ENCODE measurements at regions not wholly inside any gene's neighbourhood (a gene's known extent, or its start where the extent isn't known, plus 50 kb on each side); places are given as distances from the start of the nearest gene placed in this dataset.
A peak's percentile ranks its signal among the peaks of the same experiment; 100 is the strongest.

DNA sequence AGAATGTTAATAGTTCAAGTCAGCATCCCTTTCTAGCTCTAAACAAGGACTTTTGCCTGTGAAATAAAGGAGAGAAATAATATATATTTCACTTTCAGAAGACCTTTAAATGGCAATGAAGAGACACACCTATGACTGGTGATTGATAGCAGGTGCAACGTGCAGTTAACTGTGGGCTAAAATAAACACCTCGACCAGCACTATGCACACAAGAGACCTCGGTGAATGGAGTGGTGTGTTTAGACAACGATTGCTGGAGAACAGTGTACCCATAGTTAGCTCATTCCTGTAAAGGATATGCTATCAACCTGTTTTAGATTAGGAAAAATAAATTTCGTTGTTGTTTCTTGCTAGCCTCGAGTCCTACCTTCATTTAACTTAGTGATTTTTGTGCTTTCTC lies 143.4 kb downstream of the NR4A2 start:
- Histone ChIP-seq H3K27ac (ENCODE audit: low read depth, low read length) (no peak overlapping the region), H2BK5ac (ENCODE audit: low read depth, low read length, poor library complexity) (no peak overlapping the region), H2AFZ (ENCODE audit: insufficient read depth, low read length, poor library complexity) (no peak overlapping the region), H3K79me2 (ENCODE audit: control insufficient read depth, insufficient read depth, low read length, poor library complexity) (no peaks in the 10 kb centered on the region), H3K9me3 (ENCODE audit: insufficient read depth, low read depth, low read length) (no peaks in the 10 kb centered on the region), H3K23ac (ENCODE audit: low read length) (no peak overlapping the region), H3K4ac (ENCODE audit: low read depth, low read length) (no peak overlapping the region), H3K9ac (ENCODE audit: low read length) (no peak overlapping the region), H3K4me3 (ENCODE audit: low read depth, low read length) (no peak overlapping the region), H4K12ac (ENCODE audit: low read depth, low read length) (no peak overlapping the region), H4K91ac (ENCODE audit: low read depth, low read length) (no peak overlapping the region), H2BK12ac (ENCODE audit: low read length) (no peak overlapping the region), H3K27me3 (ENCODE audit: insufficient read depth, low read length) (no peaks in the 10 kb centered on the region), H3K18ac (ENCODE audit: low read length) (no peak overlapping the region), H3K4me2 (ENCODE audit: low read length) (no peak overlapping the region), H3K36me3 (ENCODE audit: control insufficient read depth in 1 of 2, insufficient read depth in 2 of 2, low read length in 2 of 2) (no peaks in the 10 kb centered on the region), H4K8ac (ENCODE audit: low read depth, low read length) (no peak overlapping the region), H3K79me1 (ENCODE audit: low read length) (no peaks in the 10 kb centered on the region), H3K4me1 (ENCODE audit: control insufficient read depth in 1 of 2, insufficient read depth in 2 of 2, low read length in 2 of 2) (no peaks in the 10 kb centered on the region), H2AK5ac (ENCODE audit: low read length) (no peak overlapping the region), H2BK120ac (ENCODE audit: insufficient read depth, low read length, poor library complexity) (no peak overlapping the region), H3K14ac (ENCODE audit: low read length) (no peak overlapping the region)
- DNase-seq, result no peak
- WGBS (ENCODE audit: extremely low coverage, insufficient coverage, insufficient read length), result no CpG with 5 or more reads among the region's 6 CpGs

DNA sequence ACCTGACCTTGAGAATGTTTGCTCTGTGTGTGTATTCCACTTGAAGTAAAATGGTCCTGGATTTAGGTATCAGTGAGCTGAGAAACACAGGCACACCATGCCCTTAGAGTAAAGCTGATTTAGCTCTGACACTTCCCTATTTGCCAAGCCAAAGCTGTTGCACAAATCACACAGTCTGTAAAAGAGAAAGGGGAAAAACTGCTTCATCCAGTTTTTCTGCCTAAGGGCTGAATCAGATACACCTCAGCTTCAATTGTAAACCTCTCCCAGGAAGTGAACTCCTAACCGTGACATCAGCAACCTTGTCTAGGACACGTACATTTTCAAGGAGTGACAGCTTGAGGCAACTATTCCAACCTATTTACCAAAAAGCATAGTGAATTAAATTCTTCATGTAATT lies 150.4 kb downstream of the NR4A2 start:
- Histone ChIP-seq H2AFZ (ENCODE audit: insufficient read depth, low read length, poor library complexity) (no peak overlapping the region), H2BK5ac (ENCODE audit: low read depth, low read length, poor library complexity) (no peak overlapping the region), H3K27ac (ENCODE audit: low read depth, low read length) (peak overlapping the region; percentile 66), H3K36me3 (ENCODE audit: control insufficient read depth in 1 of 2, insufficient read depth in 2 of 2, low read length in 2 of 2) (no peaks in the 10 kb centered on the region), H3K4me2 (ENCODE audit: low read length) (peak overlapping the region; percentile 33), H3K27me3 (ENCODE audit: insufficient read depth, low read length) (no peaks in the 10 kb centered on the region), H3K4me3 (ENCODE audit: low read depth, low read length) (no peak overlapping the region), H4K12ac (ENCODE audit: low read depth, low read length) (no peak overlapping the region), H3K14ac (ENCODE audit: low read length) (no peak overlapping the region), H4K8ac (ENCODE audit: low read depth, low read length) (no peak overlapping the region), H3K9ac (ENCODE audit: low read length) (no peak overlapping the region), H2BK120ac (ENCODE audit: insufficient read depth, low read length, poor library complexity) (no peak overlapping the region), H4K91ac (ENCODE audit: low read depth, low read length) (no peak overlapping the region), H2BK12ac (ENCODE audit: low read length) (no peak overlapping the region), H3K79me1 (ENCODE audit: low read length) (peaks cover 2% of the 10 kb centered on the region), H3K4me1 (ENCODE audit: control insufficient read depth in 1 of 2, insufficient read depth in 2 of 2, low read length in 2 of 2) (peaks cover 0 to 2% of the 10 kb centered on the region in 2 experiments), H3K4ac (ENCODE audit: low read depth, low read length) (no peak overlapping the region), H2AK5ac (ENCODE audit: low read length) (no peak overlapping the region), H3K9me3 (ENCODE audit: insufficient read depth, low read depth, low read length) (no peaks in the 10 kb centered on the region), H3K18ac (ENCODE audit: low read length) (no peak overlapping the region), H3K23ac (ENCODE audit: low read length) (no peak overlapping the region), H3K79me2 (ENCODE audit: control insufficient read depth, insufficient read depth, low read length, poor library complexity) (peaks cover 2% of the 10 kb centered on the region)
- peak; percentile 89 to 99 for DNase-seq
- no CpG with 5 or more reads among the region's 2 CpGs for WGBS (ENCODE audit: extremely low coverage, insufficient coverage, insufficient read length)

GRCh38 chr2:156181208-156181607 lies 151.3 kb downstream of the NR4A2 start:
- H2BK120ac ChIP-seq (ENCODE audit: insufficient read depth, low read length, poor library complexity), result peak overlapping the region; percentile 33
- H3K79me1 ChIP-seq (ENCODE audit: low read length), result peaks cover 2% of the 10 kb centered on the region
- peaks cover 0 to 2% of the 10 kb centered on the region in 2 experiments for H3K4me1 ChIP-seq (ENCODE audit: control insufficient read depth in 1 of 2, insufficient read depth in 2 of 2, low read length in 2 of 2)
- no peak overlapping the region for H2BK5ac ChIP-seq (ENCODE audit: low read depth, low read length, poor library complexity)
- no peak overlapping the region for H3K4me2 ChIP-seq (ENCODE audit: low read length)
- no peak overlapping the region for H3K23ac ChIP-seq (ENCODE audit: low read length)
- H3K14ac ChIP-seq (ENCODE audit: low read length), result no peak overlapping the region
- H4K8ac ChIP-seq (ENCODE audit: low read depth, low read length), result no peak overlapping the region
- peak overlapping the region; percentile 11 for H4K91ac ChIP-seq (ENCODE audit: low read depth, low read length)
- no peaks in the 10 kb centered on the region for H3K27me3 ChIP-seq (ENCODE audit: insufficient read depth, low read length)
- H3K36me3 ChIP-seq (ENCODE audit: control insufficient read depth in 1 of 2, insufficient read depth in 2 of 2, low read length in 2 of 2), result no peaks in the 10 kb centered on the region
- no peak overlapping the region for H3K4ac ChIP-seq (ENCODE audit: low read depth, low read length)
- DNase-seq, result peak in 1 of 2 donors; percentile 19
- H3K79me2 ChIP-seq (ENCODE audit: control insufficient read depth, insufficient read depth, low read length, poor library complexity), result peaks cover 2% of the 10 kb centered on the region
- H3K9me3 ChIP-seq (ENCODE audit: insufficient read depth, low read depth, low read length), result no peaks in the 10 kb centered on the region
- peak overlapping the region; percentile 66 for H3K27ac ChIP-seq (ENCODE audit: low read depth, low read length)
- no peak overlapping the region for H3K9ac ChIP-seq (ENCODE audit: low read length)
- no peak overlapping the region for H3K18ac ChIP-seq (ENCODE audit: low read length)
- H4K12ac ChIP-seq (ENCODE audit: low read depth, low read length), result no peak overlapping the region
- H3K4me3 ChIP-seq (ENCODE audit: low read depth, low read length), result no peak overlapping the region
- no peak overlapping the region for H2BK12ac ChIP-seq (ENCODE audit: low read length)
- WGBS (ENCODE audit: extremely low coverage, insufficient coverage, insufficient read length), result no CpG with 5 or more reads among the region's 1 CpG
- H2AK5ac ChIP-seq (ENCODE audit: low read length), result no peak overlapping the region
- H2AFZ ChIP-seq (ENCODE audit: insufficient read depth, low read length, poor library complexity), result no peak overlapping the region

- H2AK5ac ChIP-seq (ENCODE audit: low read length), result no peak overlapping the region
- H3K79me2 ChIP-seq (ENCODE audit: control insufficient read depth, insufficient read depth, low read length, poor library complexity), result peaks cover 2% of the 10 kb centered on the region
- H4K12ac ChIP-seq (ENCODE audit: low read depth, low read length), result no peak overlapping the region
- no peak overlapping the region for H3K18ac ChIP-seq (ENCODE audit: low read length)
- H3K4me2 ChIP-seq (ENCODE audit: low read length), result no peak overlapping the region
- H3K9me3 ChIP-seq (ENCODE audit: insufficient read depth, low read depth, low read length), result no peaks in the 10 kb centered on the region
- no peak overlapping the region for H3K4ac ChIP-seq (ENCODE audit: low read depth, low read length)
- no peak for DNase-seq
- H3K14ac ChIP-seq (ENCODE audit: low read length), result no peak overlapping the region
- no peak overlapping the region for H4K91ac ChIP-seq (ENCODE audit: low read depth, low read length)
- H3K9ac ChIP-seq (ENCODE audit: low read length), result no peak overlapping the region
- H3K79me1 ChIP-seq (ENCODE audit: low read length), result peaks cover 2% of the 10 kb centered on the region
- no peak overlapping the region for H3K4me3 ChIP-seq (ENCODE audit: low read depth, low read length)
- no peak overlapping the region for H2BK5ac ChIP-seq (ENCODE audit: low read depth, low read length, poor library complexity)
- 100% methylated on average over 1 of the region's 3 CpGs for WGBS (ENCODE audit: extremely low coverage, insufficient coverage, insufficient read length)
- H2BK12ac ChIP-seq (ENCODE audit: low read length), result no peak overlapping the region
- H3K27me3 ChIP-seq (ENCODE audit: insufficient read depth, low read length), result no peaks in the 10 kb centered on the region
- peaks cover 0 to 2% of the 10 kb centered on the region in 2 experiments for H3K4me1 ChIP-seq (ENCODE audit: control insufficient read depth in 1 of 2, insufficient read depth in 2 of 2, low read length in 2 of 2)
- H2BK120ac ChIP-seq (ENCODE audit: insufficient read depth, low read length, poor library complexity), result no peak overlapping the region
- H3K23ac ChIP-seq (ENCODE audit: low read length), result no peak overlapping the region
- H2AFZ ChIP-seq (ENCODE audit: insufficient read depth, low read length, poor library complexity), result no peak overlapping the region
- H3K27ac ChIP-seq (ENCODE audit: low read depth, low read length), result no peak overlapping the region
- H3K36me3 ChIP-seq (ENCODE audit: control insufficient read depth in 1 of 2, insufficient read depth in 2 of 2, low read length in 2 of 2), result no peaks in the 10 kb centered on the region
- H4K8ac ChIP-seq (ENCODE audit: low read depth, low read length), result no peak overlapping the region
Observed at GRCh38 chr2:156177654-156178053, 154.9 kb downstream of the NR4A2 start.
